ENCODE measurements at regions not wholly inside any gene's neighbourhood (a gene's known extent, or its start where the extent isn't known, plus 50 kb on each side); places are given as distances from the start of the nearest gene placed in this dataset.

DNA sequence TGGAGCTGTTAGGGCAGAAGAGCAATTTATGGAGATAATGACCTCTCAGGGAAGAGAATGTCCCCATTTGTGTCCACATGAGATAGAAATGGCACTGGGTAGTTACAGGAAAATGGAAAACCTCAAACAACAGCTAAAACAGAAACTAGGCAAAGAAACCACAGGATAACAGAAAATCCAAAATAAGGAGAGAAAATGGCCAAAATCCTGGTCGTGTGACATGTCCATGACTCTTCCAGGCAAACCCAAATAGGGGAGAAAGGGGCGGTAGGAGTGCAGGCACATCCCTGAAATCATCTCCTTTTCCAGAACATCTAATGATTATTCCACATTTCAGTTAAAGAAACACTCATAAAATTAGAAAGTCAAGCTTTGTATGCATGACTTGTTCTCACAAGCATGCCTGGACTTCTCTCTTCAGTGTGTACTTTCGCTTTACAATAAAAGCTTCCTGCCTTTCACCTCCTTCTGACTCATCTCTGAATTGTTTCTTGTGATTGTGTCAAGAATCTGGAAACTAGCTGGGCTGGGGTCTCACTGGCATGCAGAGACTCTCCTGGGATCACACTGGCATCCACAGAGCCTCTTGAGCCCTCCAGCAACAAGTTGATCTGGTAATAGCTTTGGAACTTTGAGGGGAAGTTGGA is 171.4 kb upstream of the ZP4 start:
- no peak for DNase-seq

DNA sequence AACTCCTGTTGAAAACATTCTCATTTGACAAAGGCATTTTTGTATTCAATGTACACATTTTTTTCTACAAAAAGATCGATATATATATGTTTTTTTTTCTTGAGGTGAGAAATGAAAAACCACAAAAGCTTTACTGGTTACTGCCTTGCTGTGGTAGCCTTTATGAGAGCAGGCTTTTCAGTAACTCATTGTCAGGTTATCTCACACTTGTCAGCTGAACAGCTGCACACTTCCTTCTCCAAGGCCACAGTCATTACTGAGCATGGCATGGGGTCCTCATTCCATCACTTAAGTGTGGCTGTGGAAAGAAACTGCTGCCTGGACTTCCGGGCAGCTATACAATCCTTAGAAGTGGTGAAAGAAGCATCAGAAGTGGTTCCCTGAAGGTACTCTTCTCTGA is 169.3 kb upstream of the ZP4 start:
- DNase-seq: no peak

DNA sequence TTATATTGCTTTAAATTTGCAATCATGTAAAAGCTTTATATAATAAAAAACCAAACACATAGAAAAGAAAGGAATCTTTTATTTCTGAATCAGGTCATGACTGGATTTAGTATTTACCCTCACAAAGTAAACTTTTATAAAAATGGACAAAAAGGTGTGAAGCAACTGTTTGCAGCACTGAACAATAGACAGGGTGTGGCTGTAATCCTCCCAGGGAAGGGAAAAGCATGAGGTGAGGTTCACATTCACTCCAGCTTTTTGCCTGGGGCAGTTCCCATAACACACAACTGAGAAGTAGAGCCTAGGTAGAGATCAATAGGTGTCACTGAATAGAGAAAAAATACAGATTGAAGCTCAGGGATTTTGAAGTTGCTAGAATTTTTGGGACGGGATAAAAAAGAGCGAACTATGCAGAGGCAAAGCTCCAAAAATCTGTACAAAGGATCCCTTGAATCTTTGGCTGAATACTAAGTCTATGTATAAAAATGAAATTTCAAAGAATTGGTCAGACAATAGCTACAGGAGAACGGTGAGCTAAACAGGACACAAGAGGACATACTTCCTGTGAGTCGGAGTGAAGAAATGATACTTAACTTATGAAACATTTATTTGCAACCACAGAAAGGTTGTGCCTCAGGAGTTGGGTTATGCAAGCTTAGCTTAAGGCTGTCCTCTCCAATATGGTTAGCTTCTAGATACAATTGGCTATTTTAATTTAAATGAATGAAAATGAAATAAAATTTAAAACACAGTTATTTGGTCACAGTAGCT is 162.0 kb upstream of the ZP4 start:
- no peak for DNase-seq

DNA sequence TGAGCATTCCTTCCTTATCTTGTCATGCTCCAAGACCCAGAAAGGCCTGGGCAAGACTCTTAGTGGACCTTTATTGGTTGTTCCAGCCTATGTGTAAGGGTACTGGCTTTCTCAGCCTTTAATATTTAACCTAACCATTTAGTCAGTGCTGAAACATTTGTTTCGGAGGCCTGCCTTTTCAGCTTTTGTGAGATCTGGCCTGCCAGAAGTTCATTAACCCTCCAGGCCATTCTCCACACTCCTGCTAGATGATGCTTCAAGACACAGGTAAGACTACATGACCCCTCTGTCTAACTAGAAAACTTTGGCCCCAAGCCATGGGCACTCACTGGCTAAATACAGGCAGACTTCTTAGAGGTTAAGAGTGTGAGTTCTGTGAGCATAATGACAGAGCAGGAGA is 138.4 kb upstream of the ZP4 start:
- DNase-seq: no peak

DNA sequence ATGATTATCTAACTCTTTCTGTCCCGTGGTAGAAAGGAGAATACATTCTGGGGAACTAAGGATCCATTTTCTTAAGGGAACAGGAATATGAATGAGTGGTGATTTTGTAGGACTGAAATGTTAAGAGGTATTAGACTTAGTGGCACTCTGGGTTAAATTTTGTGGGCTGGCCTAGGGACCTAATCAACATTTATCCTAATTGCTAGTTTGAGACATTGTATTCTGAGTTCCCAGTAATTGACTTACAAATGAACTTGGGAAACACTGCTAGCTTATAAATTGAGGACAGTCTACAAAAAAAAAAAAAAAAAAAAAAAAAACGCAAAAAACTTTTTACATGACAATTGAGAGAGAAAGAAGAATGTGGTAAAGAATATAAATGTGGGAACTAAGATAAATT is 136.6 kb upstream of the ZP4 start:
- DNase-seq: no peak

GRCh38 chr1:238023137-238023536 is 132.4 kb upstream of the ZP4 start:
- no peak for DNase-seq

DNA sequence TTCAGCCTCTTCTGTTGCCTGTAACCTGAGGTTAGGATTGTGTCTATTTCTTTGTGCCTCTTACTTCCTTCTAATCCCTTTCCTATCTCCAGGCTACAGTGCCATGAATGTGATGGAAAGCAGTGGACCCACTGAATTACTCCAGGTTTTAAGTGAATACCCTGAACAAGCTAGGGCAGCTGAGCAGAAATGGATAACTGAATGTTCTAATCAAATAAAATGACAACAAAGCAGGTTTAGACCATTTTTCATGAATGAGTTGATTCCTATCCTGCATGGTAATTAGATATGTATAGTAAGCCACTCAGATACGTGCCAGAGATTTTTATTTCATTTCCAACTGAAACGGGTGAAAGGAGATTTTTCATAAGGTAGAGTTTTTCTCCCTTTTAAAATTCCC is 127.5 kb upstream of the ZP4 start:
- DNase-seq: no peak

DNA sequence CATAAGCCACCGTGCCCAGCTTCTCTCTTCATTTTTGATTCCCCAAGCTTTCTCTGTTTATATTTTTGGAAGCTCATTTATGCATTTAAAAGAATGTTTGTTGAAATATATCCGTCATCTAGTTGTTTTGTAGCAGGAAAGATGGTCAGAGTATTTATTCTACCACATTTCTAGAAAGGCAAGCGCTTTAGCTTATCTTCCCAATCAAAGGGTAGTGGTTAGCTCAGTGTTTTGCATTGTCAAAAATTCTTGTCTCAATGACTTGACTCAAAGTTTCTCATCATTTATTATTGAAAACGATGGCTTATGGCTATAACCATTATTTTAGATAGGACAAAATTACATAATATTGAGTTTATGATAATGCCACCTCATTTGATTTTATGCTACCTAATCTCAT is 116.1 kb upstream of the ZP4 start:
- DNase-seq: no peak

GRCh38 chr1:238005116-238005515 is 114.4 kb upstream of the ZP4 start:
- no peak for DNase-seq

GRCh38 chr1:238001818-238002217 is 111.1 kb upstream of the ZP4 start:
- DNase-seq: no peak

GRCh38 chr1:237999426-238000052 is 108.8 kb upstream of the ZP4 start:
- DNase-seq: no peak

- DNase-seq: no peak
These were observed 107.9 kb upstream of the ZP4 start for GRCh38 chr1:237998581-237998980.

GRCh38 chr1:237983496-237983895 is 92.8 kb upstream of the ZP4 start:
- no peak for DNase-seq

GRCh38 chr1:237981223-237981622 is 90.5 kb upstream of the ZP4 start:
- no peak for DNase-seq

- DNase-seq: no peak
These were observed 85.6 kb upstream of the ZP4 start for GRCh38 chr1:237976331-237976730.

DNA sequence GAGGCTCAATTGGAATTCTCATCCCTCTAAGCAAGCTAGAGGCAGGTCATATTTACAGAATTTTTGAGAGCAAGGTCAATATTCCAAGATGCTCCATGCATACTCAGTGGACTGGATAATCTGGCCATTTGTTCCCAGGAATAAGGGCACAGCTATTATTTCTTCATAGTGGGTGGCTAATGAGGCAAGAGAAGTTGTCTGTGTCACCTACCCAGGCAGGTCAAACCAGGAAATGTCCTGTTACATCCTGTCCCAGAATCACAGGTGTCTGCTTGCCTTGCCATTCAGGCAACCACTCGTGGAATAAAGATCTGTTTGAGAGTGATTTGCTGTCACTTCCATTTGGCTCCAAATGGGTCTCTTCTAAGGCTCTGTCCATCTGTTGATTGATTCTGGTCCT is 85.2 kb upstream of the ZP4 start:
- no peak for DNase-seq

- no peak for DNase-seq
These were observed 84.7 kb upstream of the ZP4 start for GRCh38 chr1:237975376-237975775.

DNA sequence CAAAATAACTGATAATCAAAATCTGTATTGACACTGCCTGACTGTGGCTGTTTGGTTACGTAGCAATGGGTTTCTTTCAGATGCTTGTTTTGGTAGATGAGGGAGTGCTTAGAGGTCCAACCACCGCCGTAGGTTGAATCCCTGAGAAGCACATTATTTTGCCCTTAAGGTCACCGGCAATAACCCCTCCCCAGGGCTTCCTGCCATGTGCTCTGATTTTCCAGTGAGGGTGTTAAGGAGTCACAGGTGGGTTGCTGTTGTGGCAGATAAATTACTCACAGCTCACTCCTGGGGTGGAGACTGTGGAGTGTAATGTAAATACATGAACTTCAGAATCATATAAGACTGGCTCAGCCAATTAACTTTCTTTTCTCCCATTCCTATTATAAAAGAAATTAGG is 81.5 kb upstream of the ZP4 start:
- no peak for DNase-seq

DNA sequence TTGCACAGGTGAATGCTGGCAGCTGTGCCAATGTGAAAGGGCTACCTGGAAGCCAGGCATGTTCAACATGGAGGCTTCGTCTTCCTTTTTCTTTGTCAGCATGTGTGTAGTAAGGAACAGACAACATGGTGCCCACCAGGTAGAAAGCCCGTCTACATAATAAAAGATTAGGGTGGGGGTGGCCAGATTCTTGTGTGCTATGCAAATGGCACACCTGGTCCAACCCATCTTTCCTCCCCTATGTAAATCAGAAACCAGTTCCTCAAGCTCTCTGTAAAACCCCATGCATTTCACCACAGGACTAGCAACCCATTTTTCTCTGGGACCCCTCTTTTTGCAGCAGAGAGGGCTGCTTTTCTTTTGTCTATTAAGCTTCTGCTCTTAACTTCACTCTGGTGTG is 72.3 kb upstream of the ZP4 start:
- DNase-seq: no peak

GRCh38 chr1:237961754-237962153 is 71.0 kb upstream of the ZP4 start:
- no peak for DNase-seq

- DNase-seq: no peak
These were observed 69.1 kb upstream of the ZP4 start for GRCh38 chr1:237959838-237960237.

- no peak for DNase-seq
These were observed 62.5 kb upstream of the ZP4 start for GRCh38 chr1:237953238-237953637.

Measured in GF-D8 (cell line).